ENCODE measurements at regions not wholly inside any gene's neighbourhood (a gene's known extent, or its start where the extent isn't known, plus 50 kb on each side); places are given as distances from the start of the nearest gene placed in this dataset.

DNA sequence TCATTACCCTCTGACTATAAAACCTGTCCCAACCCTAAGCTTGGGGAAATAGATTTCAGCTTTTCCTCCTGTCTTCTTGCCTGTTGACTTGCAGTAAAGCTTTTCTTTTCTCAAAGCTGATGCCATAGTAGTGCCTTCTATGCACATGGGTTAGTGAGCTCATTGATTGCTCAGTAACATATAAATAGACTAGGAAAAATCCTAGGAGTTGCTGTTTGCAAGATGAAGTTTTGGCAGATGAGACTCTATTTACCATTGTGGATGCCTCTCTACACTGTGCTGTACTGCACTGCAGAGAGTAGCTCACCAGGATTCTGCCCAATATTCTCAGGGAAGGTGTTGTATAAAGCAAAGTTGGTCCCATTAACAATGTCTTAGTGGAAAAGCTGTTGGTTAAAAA lies 262.7 kb upstream of the CD180 start:
- TF ChIP-seq CHD2 (IDR thresholded peaks at IDR 0.05; ENCODE audit: low read length, partially characterized antibody), result no peak
- TF ChIP-seq GABPA (IDR thresholded peaks at IDR 0.05; ENCODE audit: low read depth), result no peak
- TF ChIP-seq, protein P1, sequence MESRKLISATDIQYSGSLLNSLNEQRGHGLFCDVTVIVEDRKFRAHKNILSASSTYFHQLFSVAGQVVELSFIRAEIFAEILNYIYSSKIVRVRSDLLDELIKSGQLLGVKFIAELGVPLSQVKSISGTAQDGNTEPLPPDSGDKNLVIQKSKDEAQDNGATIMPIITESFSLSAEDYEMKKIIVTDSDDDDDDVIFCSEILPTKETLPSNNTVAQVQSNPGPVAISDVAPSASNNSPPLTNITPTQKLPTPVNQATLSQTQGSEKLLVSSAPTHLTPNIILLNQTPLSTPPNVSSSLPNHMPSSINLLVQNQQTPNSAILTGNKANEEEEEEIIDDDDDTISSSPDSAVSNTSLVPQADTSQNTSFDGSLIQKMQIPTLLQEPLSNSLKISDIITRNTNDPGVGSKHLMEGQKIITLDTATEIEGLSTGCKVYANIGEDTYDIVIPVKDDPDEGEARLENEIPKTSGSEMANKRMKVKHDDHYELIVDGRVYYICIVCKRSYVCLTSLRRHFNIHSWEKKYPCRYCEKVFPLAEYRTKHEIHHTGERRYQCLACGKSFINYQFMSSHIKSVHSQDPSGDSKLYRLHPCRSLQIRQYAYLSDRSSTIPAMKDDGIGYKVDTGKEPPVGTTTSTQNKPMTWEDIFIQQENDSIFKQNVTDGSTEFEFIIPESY (IDR thresholded peaks at IDR 0.05; ENCODE audit: borderline replicate concordance, low read depth), result no peak
- TF ChIP-seq, protein P2, sequence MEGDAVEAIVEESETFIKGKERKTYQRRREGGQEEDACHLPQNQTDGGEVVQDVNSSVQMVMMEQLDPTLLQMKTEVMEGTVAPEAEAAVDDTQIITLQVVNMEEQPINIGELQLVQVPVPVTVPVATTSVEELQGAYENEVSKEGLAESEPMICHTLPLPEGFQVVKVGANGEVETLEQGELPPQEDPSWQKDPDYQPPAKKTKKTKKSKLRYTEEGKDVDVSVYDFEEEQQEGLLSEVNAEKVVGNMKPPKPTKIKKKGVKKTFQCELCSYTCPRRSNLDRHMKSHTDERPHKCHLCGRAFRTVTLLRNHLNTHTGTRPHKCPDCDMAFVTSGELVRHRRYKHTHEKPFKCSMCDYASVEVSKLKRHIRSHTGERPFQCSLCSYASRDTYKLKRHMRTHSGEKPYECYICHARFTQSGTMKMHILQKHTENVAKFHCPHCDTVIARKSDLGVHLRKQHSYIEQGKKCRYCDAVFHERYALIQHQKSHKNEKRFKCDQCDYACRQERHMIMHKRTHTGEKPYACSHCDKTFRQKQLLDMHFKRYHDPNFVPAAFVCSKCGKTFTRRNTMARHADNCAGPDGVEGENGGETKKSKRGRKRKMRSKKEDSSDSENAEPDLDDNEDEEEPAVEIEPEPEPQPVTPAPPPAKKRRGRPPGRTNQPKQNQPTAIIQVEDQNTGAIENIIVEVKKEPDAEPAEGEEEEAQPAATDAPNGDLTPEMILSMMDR (IDR thresholded peaks at IDR 0.05), result no peak
- TF ChIP-seq EP300 (IDR thresholded peaks at IDR 0.05; ENCODE audit: borderline replicate concordance in 1 of 2, low read depth in 1 of 2, low read length in 1 of 2), result no peak
- TF ChIP-seq, protein P3, sequence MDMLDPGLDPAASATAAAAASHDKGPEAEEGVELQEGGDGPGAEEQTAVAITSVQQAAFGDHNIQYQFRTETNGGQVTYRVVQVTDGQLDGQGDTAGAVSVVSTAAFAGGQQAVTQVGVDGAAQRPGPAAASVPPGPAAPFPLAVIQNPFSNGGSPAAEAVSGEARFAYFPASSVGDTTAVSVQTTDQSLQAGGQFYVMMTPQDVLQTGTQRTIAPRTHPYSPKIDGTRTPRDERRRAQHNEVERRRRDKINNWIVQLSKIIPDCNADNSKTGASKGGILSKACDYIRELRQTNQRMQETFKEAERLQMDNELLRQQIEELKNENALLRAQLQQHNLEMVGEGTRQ (IDR thresholded peaks at IDR 0.05; ENCODE audit: borderline replicate concordance, low read depth, low read length), result no peak
- no peak for TF ChIP-seq RAD21 (IDR thresholded peaks at IDR 0.05; ENCODE audit: low read length)
- TF ChIP-seq SIN3A (IDR thresholded peaks at IDR 0.05; ENCODE audit: borderline replicate concordance, low read depth, low read length), result no peak
- TF ChIP-seq POLR2AphosphoS5 (IDR thresholded peaks at IDR 0.05; ENCODE audit: low read depth, low read length), result no peak
